Central memory CD8-positive, alpha-beta T cell (primary cell): ENCODE measurements at regions not wholly inside any gene's neighbourhood (a gene's known extent, or its start where the extent isn't known, plus 50 kb on each side); places are given as distances from the start of the nearest gene placed in this dataset.
A peak's percentile ranks its signal among the peaks of the same experiment; 100 is the strongest.

ENCODE experiments used
- ATAC-seq: fragments of 150-1000 bp; cut with Tn5 transposase; replicated peaks from 2 replicates; pipeline ENCODE4 v1.10.0; 2022; ENCODE audit warnings: mild to moderate bottlenecking, moderate FRiP score, moderate number of reproducible peaks; ENCODE audit not compliant: poor library complexity, severe bottlenecking; ENCODE audit errors: extremely low read depth
- DNase-seq, 2 donors: peaks; one replicate each; pipeline ENCODE4 v3.0.0; 2021; ENCODE audit warnings: low spot score in 2 of 2
- H3K27ac Mint-ChIP-seq: one replicate; pipeline ENCODE4 v1.8.0; 2022; ENCODE audit warnings: low read depth, mild to moderate bottlenecking, moderate library complexity, mixed read lengths
- H3K27me3 Mint-ChIP-seq: one replicate; pipeline ENCODE4 v1.8.0; 2022; ENCODE audit warnings: mixed read lengths
- H3K36me3 Mint-ChIP-seq: one replicate; pipeline ENCODE4 v1.8.0; 2022; ENCODE audit warnings: mild to moderate bottlenecking, moderate library complexity, mixed read lengths; ENCODE audit not compliant: insufficient read depth
- H3K4me1 Mint-ChIP-seq: one replicate; pipeline ENCODE4 v1.8.0; 2022; ENCODE audit warnings: mixed read lengths
- H3K4me3 Mint-ChIP-seq: one replicate; pipeline ENCODE4 v1.8.0; 2022; ENCODE audit warnings: mild to moderate bottlenecking, moderate library complexity, mixed read lengths
- H3K9me3 Mint-ChIP-seq: one replicate; pipeline ENCODE4 v1.8.0; 2022; ENCODE audit warnings: mixed read lengths

- Mint-ChIP-seq H3K4me1 (peaks cover 5% of the 10 kb centered on the region), H3K9me3 (peaks cover 8% of the 10 kb centered on the region), H3K4me3 (peak overlapping the region; percentile 14), H3K27ac (no peak overlapping the region), H3K27me3 (peaks cover 8% of the 10 kb centered on the region), H3K36me3 (no peaks in the 10 kb centered on the region)
- no peak for ATAC-seq
- DNase-seq, result no peak
Measured at GRCh38 chr2:104434966-104435365, 418.9 kb upstream of the POU3F3 start.

- no peak overlapping the region for H3K27ac Mint-ChIP-seq
- H3K4me3 Mint-ChIP-seq, result no peak overlapping the region
- H3K9me3 Mint-ChIP-seq, result peaks cover 8% of the 10 kb centered on the region
- H3K27me3 Mint-ChIP-seq, result peaks cover 8% of the 10 kb centered on the region
- no peaks in the 10 kb centered on the region for H3K36me3 Mint-ChIP-seq
- peaks cover 5% of the 10 kb centered on the region for H3K4me1 Mint-ChIP-seq
- ATAC-seq, result no peak
- DNase-seq, result no peak
Measured at GRCh38 chr2:104438481-104438880, 415.4 kb upstream of the POU3F3 start.

GRCh38 chr2:104443145-104443544, 410.8 kb upstream of the POU3F3 start:
- Mint-ChIP-seq H3K4me1 (no peaks in the 10 kb centered on the region), H3K9me3 (no peaks in the 10 kb centered on the region), H3K27me3 (no peaks in the 10 kb centered on the region), H3K36me3 (no peaks in the 10 kb centered on the region), H3K4me3 (no peak overlapping the region), H3K27ac (no peak overlapping the region)
- no peak for ATAC-seq
- DNase-seq, result no peak

GRCh38 chr2:104444392-104444791, 409.5 kb upstream of the POU3F3 start:
- Mint-ChIP-seq H3K36me3 (no peaks in the 10 kb centered on the region), H3K4me1 (no peaks in the 10 kb centered on the region), H3K27ac (no peak overlapping the region), H3K4me3 (no peak overlapping the region), H3K9me3 (no peaks in the 10 kb centered on the region), H3K27me3 (no peaks in the 10 kb centered on the region)
- ATAC-seq (no peak), DNase-seq (no peak)

GRCh38 chr2:104444889-104445288, 409.0 kb upstream of the POU3F3 start:
- no peak for ATAC-seq
- H3K4me1 Mint-ChIP-seq, result no peaks in the 10 kb centered on the region
- H3K4me3 Mint-ChIP-seq, result no peak overlapping the region
- H3K36me3 Mint-ChIP-seq, result no peaks in the 10 kb centered on the region
- DNase-seq, result no peak
- H3K27me3 Mint-ChIP-seq, result no peaks in the 10 kb centered on the region
- H3K9me3 Mint-ChIP-seq, result no peaks in the 10 kb centered on the region
- H3K27ac Mint-ChIP-seq, result no peak overlapping the region

- Mint-ChIP-seq H3K36me3 (no peaks in the 10 kb centered on the region), H3K4me3 (no peak overlapping the region), H3K4me1 (no peaks in the 10 kb centered on the region), H3K27ac (no peak overlapping the region), H3K9me3 (no peaks in the 10 kb centered on the region), H3K27me3 (no peaks in the 10 kb centered on the region)
- no peak for ATAC-seq
- no peak for DNase-seq
Measured at GRCh38 chr2:104447831-104448434, 406.0 kb upstream of the POU3F3 start.

GRCh38 chr2:104448661-104449440, 405.1 kb upstream of the POU3F3 start:
- H3K4me3 Mint-ChIP-seq, result no peak overlapping the region
- no peak overlapping the region for H3K27ac Mint-ChIP-seq
- peaks cover 1% of the 10 kb centered on the region for H3K9me3 Mint-ChIP-seq
- no peak for DNase-seq
- no peaks in the 10 kb centered on the region for H3K27me3 Mint-ChIP-seq
- no peaks in the 10 kb centered on the region for H3K4me1 Mint-ChIP-seq
- no peak for ATAC-seq
- no peaks in the 10 kb centered on the region for H3K36me3 Mint-ChIP-seq

GRCh38 chr2:104452558-104452957, 401.4 kb upstream of the POU3F3 start:
- Mint-ChIP-seq H3K27ac (no peak overlapping the region), H3K4me1 (no peaks in the 10 kb centered on the region), H3K36me3 (no peaks in the 10 kb centered on the region), H3K4me3 (no peak overlapping the region), H3K9me3 (peaks cover 6% of the 10 kb centered on the region), H3K27me3 (no peaks in the 10 kb centered on the region)
- DNase-seq (no peak), ATAC-seq (no peak)

- ATAC-seq, result no peak
Measured at GRCh38 chr2:104462731-104463130, 391.2 kb upstream of the POU3F3 start.

GRCh38 chr2:104465981-104466380, 387.9 kb upstream of the POU3F3 start:
- Mint-ChIP-seq H3K27ac (no peak overlapping the region), H3K36me3 (no peaks in the 10 kb centered on the region), H3K27me3 (no peaks in the 10 kb centered on the region), H3K4me3 (no peak overlapping the region), H3K4me1 (no peaks in the 10 kb centered on the region), H3K9me3 (no peaks in the 10 kb centered on the region)
- ATAC-seq (no peak), DNase-seq (no peak)

More at GRCh38 chr2:104462731-104463130, 391.2 kb upstream of the POU3F3 start:
- Mint-ChIP-seq H3K36me3 (no peaks in the 10 kb centered on the region), H3K4me3 (no peak overlapping the region), H3K4me1 (no peaks in the 10 kb centered on the region), H3K27me3 (no peaks in the 10 kb centered on the region), H3K9me3 (no peaks in the 10 kb centered on the region), H3K27ac (no peak overlapping the region)
- no peak for DNase-seq

- Mint-ChIP-seq H3K4me3 (no peak overlapping the region), H3K9me3 (no peaks in the 10 kb centered on the region), H3K4me1 (no peaks in the 10 kb centered on the region), H3K36me3 (no peaks in the 10 kb centered on the region), H3K27ac (no peak overlapping the region), H3K27me3 (no peaks in the 10 kb centered on the region)
- ATAC-seq (no peak), DNase-seq (no peak)
Measured at GRCh38 chr2:104468846-104469245, 385.1 kb upstream of the POU3F3 start.

- Mint-ChIP-seq H3K9me3 (no peaks in the 10 kb centered on the region), H3K4me3 (no peak overlapping the region), H3K27me3 (no peaks in the 10 kb centered on the region)
Measured at GRCh38 chr2:104472076-104472475, 381.8 kb upstream of the POU3F3 start.

GRCh38 chr2:104473546-104473945, 380.4 kb upstream of the POU3F3 start:
- Mint-ChIP-seq H3K4me1 (no peaks in the 10 kb centered on the region), H3K36me3 (no peaks in the 10 kb centered on the region), H3K9me3 (no peaks in the 10 kb centered on the region), H3K27me3 (no peaks in the 10 kb centered on the region), H3K4me3 (no peak overlapping the region), H3K27ac (no peak overlapping the region)
- DNase-seq (no peak), ATAC-seq (no peak)

More at GRCh38 chr2:104472076-104472475, 381.8 kb upstream of the POU3F3 start:
- no peak for DNase-seq
- Mint-ChIP-seq H3K27ac (no peak overlapping the region), H3K4me1 (no peaks in the 10 kb centered on the region), H3K36me3 (no peaks in the 10 kb centered on the region)
- ATAC-seq, result no peak
